GM19467 (cell line): ENCODE measurements at regions not wholly inside any gene's neighbourhood (a gene's known extent, or its start where the extent isn't known, plus 50 kb on each side); places are given as distances from the start of the nearest gene placed in this dataset.

Experiments used
- ATAC-seq: cut with Tn5 transposase; IDR thresholded peaks from one replicate; pipeline ENCODE4 v1.9.1; 2021; ENCODE audit warnings: mild to moderate bottlenecking, moderate library complexity; ENCODE audit not compliant: unreplicated experiment

DNA sequence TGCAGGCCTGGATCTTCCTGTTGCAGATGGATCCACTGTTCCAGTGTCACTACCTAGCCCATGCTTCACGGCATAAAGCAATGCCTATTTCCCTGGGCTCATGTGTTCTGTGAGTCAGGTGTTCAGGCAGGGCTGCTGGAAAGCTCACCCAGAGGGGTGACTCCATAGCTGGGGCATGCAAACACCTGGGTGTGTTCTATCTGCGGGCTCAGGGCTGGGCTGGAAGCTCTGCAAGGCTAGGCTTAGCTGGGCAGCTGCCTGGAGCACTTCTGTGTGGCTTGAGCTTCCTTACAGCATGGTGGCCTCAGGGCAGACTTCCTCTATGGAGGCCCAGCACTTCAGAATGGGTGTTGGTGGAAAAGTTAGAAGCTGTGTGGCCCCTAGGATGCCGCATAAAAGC is 139.9 kb downstream of the GADD45G start:
- no peak for ATAC-seq

DNA sequence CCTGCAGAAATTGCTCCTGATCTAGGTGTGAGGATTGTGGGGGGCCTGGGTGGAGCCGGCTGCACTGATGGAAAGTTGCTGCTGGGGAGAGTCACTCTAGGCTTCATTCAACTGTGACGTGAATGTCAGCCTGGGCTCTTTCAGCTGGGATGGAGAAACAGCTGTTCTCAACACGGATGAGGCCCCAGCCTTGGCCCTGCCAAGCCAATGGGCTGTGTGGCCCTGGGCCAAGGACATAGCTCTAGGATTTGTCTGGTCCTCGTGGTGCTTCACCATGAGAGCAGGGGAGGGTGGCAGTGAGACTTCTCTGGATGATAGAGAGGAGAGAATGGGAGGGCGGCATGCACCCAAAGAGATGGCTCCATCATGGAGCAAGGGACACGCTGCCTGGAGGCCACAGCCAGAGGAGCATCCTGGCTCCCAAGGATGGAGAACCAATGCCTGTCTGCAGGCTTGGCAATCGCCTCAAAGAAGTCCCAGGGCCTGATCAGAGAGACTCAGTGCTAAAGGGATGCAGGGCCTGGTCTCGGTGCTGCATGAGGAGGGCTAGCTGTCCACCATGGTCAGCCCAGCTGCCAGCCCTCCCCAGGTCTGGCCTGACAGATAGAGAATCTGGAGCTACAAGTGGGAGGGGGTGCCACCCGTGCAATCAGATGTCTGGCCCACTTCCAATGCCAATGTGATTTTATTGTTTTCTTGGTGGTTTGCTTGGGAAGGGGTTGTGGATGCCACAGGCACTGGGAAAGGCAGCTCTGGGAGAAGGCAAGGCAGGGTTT is 141.0 kb downstream of the GADD45G start:
- ATAC-seq: no peak

DNA sequence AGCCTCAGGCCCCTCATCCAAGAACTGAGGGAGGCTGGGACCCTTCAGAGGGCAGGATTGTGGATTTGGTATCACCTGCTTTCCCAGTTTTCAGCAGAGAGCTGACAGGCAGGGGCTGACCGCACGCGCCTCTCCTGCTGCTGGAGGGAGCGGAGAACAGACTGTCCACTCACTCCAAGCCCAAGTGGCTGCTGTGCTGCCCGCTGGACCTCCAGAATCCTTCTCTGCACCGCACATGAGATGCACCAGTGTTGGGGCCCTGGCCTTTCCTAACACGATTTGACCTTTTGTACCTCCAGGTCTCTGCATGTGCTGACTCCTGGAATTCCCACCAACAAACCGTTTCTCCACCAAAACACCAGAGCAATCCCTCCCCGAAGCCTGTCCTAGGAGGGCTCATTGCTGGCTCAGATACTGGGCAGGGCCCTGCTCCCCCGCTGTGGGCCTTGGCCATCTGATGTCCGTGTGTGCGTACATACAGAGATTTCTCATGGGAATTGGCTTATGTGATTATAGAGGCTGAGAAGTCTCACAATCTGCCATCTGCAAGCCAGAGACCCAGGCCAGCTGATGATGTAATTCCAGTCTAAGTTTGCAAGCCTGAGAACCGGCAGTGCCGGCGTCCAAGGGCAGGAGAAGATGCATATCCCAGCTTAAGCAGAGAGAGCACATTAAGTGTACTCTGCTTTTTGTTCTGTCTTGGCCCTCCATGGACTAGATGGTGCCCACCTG is 141.7 kb downstream of the GADD45G start:
- ATAC-seq: no peak

DNA sequence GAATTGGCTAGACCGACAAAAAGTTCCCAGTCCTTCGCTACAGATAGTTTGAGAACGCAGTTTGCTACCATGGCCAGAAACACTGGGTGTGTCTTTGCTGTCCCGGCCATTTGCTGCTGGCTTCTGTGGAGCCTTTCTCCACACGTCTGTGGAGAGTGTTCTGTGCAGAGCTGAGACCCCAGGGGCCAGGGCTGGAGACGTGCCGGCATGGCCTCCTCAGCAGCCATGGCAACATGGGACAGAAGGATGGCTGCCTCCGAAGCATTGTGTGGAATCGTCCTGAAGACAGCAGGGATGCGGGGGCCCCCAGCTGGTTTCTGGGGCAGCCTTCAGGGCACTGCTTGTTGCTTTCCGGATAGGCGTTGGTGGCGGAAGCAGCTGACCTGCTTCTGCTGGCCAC is 142.8 kb downstream of the GADD45G start:
- no peak for ATAC-seq

DNA sequence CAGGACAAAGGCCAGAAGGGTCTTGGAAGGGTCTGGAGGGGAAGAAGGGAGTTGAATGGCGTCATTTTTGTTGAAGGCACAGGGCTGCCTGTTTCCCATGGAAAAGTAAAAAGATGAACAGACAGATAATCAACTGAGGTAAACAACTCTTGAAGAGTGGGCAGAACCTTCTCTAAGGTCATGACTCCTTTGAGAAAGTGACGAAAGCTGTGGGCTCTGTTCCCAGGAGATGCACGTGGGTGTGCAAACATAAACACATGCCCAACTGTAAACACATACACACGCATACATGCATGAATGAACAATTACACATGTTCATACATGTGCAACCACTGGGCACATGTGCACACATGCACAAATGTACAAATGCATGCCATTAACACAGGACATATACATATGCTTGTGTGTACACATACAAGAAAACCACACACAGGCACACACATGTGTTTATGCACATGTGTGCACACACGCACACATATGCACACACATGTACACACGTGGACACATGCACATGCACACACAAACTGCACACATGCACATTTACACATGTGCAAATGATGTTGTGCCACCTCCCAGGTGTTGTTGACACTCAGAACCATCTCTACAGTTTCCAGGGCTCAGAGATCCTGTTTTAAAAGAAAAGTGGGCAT is 143.3 kb downstream of the GADD45G start:
- ATAC-seq: no peak

DNA sequence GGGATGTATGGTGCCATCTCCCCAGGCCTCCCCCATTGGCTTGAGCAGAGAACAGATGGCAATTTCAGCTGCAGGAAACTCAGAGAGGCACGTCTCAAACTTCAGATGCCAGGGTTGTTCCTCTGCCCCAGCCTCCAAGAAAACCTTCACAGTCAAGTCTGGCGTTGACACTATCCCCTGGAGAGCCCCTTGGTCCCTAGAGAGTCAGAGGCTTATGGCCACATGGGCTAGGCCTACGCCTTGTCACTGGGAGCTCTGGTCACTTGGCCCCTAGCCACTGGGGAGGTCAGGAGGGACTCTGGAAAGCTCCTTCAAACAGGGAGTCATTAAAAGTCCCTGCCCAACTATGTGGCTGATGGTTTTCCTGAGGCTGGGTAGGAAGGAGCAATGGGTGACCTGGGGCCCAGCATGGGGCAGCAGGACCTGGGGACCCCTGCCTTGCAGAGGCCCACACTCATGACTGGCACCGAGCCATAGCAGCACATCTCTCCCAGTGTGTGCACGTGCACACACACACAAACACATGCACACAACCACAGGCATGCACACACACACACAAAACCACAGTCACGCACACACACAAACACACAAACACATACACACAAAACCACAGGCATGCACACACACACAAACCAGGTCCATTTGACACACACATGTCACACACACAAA is 144.2 kb downstream of the GADD45G start:
- no peak for ATAC-seq

DNA sequence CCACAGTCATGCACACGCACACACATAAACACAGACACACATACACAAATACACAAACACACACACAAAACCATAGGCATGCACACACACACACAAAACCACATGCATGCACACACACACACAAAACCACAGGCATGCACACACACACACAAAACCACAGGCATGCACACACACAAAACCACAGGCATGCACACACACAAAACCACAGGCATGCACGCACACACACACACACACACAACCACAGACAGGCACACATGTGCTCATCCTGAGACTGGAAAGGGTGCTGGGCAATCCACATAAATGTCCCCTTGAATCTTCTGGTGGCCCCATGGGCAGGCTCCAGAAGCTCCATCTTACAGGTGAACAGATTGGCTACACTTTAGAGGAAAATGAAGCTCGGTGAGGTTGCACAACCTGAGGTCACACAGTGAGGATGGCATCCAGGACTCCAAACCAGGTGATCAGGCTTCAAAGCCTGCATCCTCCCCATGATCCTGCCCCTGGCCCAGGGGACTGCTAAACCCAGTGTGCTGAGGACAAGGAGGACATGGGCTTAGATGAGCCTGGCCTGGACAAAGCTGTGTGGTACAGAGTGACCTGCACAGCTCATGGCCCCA is 144.8 kb downstream of the GADD45G start:
- no peak for ATAC-seq

DNA sequence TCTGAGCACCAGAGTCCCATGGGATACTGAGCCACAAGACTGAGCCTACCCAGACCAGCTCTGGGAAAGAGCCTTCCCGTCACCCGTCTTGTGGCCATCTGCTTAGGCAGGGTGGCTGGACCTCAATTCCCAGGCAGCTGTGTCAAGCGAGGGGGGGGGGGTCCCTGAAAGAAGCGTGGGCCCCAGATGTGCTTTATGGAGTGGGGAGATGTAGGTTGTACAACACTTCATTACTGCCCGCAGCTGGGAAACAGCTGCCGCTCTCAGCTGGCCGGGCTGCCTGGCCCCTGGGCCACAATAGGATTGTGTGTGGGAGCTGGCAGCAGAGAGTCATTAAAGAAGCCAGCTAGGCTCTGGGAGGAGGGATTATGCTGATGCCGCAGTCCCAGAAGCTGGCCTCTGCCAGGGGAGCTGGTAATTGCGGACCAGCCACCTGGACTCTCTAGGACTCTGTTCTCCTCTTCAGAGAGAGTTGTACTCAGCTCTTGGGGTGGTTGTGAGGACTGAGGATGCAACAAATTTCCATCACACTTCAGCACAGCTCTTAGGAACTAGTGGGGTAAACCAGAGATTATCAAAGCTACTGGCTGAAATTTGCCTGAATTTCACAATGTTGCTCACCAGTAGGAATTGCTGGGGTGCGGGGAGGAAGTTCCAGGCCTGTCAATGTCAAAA is 145.4 kb downstream of the GADD45G start:
- ATAC-seq: no peak

DNA sequence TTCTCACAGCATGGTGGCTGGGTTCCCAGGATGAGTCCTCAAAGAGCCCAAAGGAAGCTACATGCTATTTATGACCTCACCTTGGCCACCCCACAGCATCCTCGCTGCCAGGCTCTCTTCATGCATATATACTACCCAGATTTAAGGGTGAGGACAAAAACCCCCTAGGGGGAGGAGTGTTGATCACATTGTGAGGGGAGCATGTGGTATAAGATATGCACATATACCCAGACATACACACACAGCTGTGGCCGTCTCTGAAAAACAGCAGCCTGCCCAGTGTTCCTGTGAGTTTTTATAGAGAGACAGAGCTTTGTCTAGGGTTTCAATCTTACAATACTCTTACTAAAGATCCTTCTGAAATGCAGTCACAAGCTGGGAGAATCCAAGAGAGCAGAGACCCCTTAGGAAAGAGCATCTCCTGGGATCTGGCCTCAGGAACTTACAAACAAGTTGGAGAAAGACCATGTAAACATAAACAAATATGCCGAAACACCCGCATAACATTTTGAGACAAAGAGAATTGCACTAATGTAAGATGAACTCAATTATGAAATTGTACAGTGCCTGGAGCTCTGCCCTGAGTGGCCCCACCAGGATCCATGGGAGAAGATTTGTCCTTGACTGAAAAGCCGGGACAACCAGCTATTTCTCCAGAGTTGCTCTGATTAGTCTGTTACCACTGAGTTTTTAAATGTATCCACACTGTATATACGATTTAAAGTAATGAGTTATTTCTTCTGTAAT is 146.4 kb downstream of the GADD45G start:
- ATAC-seq: no peak

DNA sequence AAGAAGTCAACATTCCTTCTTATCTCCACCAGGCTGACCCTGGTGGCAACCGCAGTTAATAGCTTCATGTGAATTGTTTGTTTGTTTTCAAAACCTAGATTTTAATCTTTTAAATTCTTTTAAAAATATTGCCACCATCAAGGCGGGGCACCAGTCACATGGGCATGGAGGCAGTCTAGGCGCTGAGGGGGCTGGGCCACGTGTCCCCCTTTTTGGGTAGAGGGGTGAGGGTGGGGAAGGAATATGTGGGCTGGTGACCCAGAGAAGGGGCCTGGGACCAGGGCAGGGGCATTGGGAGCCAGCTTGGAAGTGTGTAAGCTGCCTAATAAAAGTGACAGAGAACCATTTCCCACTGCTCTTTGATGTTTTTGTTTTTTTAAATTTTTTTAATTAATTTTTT is 147.3 kb downstream of the GADD45G start:
- no peak for ATAC-seq

DNA sequence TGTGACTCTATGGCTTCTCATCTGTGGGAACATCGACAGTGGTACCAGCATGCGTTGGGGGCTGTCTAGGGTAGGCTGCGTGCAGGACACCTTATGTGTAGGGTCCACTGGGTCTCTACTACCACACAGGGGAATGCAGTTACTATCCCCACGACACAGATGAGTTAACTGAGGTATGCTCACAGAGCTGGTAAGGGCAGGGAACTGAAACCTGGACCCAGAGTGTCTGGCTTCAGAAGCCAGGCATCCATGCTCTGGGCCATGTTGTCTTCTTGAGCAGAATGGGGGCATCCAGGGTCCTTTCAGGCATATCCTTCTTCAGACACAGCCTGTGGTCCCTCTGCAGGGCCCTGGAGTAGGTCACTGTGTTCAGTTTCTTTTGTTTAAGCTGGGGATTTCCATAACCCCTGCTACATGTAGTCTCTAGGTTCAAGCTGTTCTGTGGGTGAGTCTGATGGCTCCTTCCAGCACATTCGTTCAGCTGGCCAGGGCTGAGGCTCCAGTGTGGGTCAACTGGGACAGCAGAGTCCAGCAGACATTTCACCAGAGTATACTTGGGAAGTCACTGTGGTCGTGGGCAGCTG is 148.8 kb downstream of the GADD45G start:
- no peak for ATAC-seq

DNA sequence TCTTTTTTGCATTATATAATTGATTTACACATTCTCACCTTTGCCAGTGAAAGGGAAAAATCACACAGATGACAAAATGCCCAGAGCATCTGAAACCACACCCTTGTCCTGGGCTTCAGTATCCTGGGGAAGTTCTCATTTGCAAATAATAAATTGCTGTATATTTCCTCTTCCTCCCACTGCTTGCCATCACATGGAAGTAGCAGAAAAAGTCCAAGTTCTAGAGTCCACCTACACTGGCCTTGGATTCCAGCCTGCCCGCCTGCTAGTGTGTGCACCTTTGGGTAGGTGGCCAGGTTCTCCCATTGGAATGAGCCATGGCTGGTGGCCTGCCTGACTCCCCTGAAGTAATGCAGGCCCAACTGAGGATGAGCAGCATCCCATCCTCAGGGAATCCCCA is 149.4 kb downstream of the GADD45G start:
- no peak for ATAC-seq

DNA sequence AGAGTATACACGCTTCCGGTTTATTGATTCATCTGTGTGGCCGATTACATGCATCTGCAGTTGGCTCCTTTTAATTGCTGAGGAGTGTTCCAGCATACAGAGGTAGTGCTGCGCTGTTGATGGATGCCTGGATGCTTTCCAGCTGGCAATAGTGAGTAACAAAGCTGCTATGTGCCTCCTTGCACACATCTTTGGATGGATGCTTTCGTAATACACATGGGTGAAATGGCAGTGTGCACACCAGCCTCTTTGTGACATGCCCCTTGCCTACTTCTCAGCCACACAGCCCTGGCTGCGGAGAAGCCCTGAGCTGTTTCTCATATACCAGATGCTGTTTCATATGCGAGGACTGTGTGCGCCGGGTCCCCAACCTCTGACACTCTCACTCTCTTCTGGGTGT is 151.0 kb downstream of the GADD45G start:
- ATAC-seq: no peak

DNA sequence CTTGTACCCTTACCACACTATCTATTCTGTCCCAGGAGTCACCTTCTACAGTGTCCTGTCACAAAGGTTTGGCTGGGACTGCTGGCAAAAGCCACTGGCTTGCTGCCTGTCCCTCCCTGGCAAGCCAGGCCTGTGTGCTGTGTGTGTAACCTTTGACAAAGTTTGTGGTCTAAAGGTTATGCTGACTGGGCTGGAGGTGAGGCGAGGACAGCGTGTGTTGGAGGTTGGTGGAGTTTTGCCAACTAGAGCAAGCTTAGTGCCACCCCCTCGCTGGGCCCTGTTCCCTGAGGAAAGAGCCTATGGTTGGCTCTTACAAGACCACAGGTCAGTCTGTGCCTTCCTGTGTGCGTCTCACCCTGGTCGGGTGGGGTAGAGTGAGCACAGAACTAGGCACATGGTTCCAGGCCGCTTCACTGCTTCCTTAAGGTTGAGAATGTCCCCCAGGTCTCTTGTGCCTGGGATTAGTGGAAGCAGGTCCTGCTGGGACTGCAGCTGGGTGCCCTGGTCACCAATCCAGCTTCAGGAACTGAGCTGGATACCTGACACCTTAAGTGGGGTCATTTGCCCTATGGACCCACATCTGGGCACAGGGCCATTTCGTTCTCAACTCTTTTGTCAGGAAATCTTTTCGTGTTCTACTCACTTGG is 152.2 kb downstream of the GADD45G start:
- ATAC-seq: no peak

DNA sequence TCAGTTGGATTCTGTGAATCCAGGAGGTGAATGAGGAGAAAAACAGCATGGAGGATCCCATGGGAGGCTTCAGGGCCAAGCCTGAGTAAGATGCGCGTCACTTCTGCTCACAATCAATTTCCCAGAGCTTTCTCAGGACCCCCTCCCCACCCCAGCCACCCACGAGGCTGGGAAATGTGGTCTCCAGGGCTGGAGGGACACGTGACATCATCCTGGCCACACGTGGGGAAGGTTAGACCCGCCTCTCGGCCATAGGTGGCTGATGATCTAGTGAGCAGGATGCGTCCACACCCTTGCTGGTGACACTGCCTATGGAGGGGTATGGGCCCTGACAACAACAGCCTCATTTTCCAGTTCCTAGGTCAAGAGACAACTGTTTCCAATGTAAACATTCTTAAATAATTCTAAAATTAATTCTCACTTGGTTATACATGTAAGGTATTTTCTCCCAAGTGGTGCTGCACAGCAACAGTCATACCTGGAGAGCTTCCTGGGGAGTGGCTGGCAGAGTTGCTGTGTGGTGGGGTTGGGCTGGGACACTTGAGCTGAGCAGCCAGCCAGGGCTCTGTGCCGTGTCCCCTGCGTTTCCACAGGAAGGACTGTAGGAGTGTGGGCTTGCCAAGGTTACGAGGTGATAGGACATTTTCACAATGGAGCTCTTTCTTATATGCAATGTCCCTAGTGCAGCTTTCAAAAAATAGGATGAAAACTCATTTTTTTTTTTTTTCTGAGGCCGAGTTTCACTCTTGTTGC is 153.1 kb downstream of the GADD45G start:
- ATAC-seq: no peak

DNA sequence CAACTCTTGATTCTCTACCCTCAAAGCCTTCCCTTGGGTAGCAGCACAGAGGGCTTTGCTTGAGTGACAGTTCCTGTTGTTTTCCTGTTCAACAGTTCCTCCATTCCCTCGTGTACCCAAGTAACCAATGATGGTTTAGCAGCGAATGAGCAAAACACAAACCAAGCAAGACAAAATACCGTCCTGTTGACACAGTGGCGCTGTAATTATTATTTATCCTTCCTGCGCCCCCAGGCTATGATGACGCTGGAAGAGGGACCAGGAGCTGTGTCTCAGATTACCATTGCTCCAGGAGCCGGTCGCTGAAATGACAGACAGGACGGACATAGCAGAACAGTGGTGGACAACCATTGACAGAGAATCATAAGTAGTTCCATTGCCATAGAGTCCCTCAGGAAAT is 154.8 kb downstream of the GADD45G start:
- no peak for ATAC-seq

DNA sequence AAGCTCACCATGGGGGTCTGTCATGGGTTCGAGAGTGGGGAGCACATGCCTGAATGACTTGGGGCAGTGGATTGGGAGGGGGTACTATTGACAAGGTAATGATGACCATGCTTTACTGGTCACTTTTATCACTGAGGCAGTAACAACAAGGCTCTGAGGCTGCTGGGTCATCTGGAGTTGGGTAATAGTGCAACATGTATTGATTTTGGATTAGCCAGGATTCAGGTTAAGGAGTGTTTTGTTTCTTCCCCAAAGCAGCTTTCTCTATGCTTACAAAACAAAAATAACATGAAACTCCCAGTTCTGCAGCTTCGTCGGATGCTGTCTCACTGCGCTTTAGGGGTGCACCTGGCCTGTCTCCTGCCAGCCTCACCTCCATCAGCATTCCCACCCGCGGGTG is 155.3 kb downstream of the GADD45G start:
- ATAC-seq: no peak

DNA sequence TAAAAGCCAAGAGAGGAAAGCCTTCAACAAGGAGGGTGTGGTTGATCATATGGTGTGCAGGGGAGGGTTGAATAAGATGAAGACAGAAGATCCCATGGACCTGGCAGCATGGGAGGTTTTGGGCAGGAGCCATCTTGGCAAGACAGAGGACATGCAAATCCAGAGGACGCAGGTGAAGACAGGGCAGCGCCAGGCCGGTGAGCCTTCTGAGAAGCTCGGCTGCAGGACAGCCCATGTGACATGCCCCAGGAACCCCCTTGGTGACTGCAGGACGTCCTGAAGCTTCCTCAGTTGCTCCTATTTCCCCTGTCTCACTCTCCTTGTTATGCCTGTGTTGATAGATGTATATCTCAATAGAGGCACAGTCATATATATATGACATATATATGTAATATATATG is 159.4 kb downstream of the GADD45G start:
- no peak for ATAC-seq
